Inflammatory macrophage treated with lipopolysaccharide for 4 hours (primary cell): ENCODE measurements at regions not wholly inside any gene's neighbourhood (a gene's known extent, or its start where the extent isn't known, plus 50 kb on each side); places are given as distances from the start of the nearest gene placed in this dataset.
A peak's percentile ranks its signal among the peaks of the same experiment; 100 is the strongest.

Source experiments
- DNase-seq: peaks from one replicate; pipeline ENCODE4 v3.0.0-alpha.2; 2020

DNA sequence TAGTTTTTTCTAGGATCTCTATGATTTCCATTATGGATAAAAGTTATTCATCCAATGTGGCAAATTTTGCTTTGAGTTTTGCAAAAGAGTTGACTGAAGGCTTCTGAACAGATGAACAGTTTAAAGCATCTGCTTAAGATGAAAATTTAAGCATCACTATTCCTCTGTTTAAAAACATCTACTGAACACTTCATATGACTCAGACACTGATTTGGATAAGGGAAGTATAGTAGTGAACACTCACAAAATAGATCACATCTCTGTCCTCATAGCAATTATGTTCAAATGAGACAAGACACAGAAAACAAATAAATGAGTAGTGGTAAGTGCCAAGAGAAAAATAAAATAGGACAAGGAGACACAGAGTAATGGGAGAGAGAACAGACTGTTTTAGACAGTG, 157.3 kb downstream of the MBL2 start:
- no peak for DNase-seq

DNA sequence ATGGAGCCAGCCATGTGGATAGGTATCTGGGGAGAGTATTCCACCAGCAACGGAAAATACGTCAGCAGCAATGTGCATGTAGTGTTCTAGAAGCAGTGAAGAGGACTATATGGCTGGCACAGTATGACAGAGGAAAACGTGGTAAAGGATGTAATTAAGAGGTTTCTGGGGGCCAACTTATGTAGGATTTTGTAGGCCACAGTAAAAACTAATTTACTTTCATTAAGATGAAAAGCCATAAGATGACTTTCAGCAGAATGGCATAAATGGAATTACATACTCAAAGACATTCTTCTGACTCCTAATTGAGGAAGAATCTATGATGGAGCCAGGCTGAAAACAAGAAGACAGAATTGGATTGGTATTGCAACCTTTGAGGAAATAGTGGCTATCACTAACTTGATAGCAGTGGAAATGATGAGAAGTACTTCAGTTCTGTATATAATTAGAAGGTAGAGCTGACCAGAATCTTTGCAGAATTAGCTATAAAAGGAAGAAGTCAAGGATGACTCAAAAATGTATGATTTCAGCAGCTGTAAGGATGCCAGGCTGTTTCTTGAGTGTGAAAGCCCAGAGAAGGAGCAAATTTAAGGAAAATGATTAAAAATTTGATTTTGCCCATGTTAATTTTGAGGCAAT, 156.7 kb downstream of the MBL2 start:
- DNase-seq: no peak

DNA sequence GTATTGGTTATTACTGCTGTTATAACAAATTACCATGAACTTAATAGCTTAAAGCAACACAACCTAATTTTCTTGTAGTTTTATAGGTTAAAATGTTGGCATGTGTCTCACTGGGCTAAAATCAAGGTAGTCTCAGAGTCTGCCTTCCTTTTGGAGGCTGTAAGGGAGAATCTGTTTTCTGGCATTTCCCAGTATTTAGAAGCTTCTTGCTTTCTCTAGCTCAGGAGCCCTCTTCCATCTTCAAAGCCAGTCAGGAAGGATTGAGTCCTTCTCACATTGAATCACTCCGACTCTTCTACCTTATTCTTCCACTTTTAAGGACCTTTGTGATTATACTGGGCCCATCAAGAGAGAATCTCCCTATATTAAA, 156.2 kb downstream of the MBL2 start:
- DNase-seq: no peak

DNA sequence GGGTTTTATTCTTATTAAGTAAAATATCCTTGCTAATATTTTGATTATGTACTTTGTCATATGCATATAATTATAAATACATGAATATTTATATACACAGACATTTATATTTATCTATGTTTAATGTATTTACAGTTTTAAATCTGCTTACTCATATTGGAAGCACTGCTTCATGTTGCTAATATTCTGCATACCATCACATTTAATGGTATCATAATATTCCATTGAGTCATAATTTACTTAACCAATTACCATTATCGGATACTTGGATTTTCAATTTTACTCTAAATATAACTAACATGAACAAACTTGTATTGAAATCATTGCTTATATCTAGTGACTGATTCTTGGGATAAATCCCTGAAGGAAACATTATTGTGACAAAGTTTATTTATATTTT, 155.2 kb downstream of the MBL2 start:
- no peak for DNase-seq

DNA sequence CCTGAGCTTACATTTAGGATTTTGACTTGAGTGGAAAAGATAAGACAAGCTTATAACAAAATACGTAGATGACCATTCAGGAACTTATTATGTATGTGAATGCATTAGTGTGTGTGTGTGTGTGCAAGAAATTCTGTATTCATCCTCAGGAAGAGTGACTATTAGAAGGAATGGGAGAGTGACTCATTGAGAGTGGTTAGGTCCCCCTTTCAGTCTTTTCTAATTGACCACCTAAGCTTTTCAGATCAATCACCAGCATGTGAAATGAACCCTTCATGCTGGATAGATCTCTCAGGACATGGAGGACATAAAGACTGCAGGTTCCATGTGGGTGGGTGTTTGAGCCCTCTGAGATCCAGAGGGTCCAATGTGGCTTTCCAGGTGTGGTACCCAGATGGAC, 153.5 kb downstream of the MBL2 start:
- no peak for DNase-seq

DNA sequence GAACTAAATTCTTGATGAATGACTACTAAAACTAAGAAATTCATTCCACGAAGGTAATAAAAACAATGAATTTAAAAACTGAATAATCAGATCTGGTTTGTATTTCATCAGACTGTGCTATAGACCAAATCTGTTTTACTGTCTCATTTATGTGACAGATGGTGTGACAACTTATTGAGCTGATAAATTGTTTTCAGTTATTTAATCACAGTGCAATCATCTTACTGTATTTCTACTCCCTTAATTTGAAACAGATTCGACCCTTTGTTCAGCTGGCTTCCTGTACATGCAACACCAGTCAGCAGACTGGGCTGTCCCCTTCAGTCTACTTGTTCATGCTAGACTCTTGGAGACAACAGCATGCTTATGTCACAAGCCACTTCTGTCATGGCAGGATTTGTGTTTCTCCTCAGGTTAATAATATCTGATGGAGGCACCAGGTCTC, 150.9 kb downstream of the MBL2 start:
- no peak for DNase-seq

DNA sequence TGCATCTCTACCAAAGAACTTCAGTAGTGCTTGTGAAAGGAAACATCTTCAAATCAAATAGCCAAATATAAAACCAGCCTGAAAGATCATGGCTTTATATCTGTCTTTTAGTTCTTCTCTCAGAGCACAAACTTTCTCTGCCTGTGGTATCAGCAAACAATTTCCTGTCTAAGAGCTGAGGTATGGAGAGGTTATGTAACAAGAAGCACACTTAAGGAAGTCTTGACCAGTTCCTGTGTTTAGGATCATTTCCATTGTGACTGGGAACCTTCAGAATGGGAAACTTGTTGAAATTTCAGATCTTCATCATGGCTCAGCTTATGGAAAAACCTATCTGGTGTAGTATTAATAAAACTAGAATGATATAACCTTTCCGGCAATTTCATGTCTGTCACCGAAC, 148.8 kb downstream of the MBL2 start:
- DNase-seq: no peak

DNA sequence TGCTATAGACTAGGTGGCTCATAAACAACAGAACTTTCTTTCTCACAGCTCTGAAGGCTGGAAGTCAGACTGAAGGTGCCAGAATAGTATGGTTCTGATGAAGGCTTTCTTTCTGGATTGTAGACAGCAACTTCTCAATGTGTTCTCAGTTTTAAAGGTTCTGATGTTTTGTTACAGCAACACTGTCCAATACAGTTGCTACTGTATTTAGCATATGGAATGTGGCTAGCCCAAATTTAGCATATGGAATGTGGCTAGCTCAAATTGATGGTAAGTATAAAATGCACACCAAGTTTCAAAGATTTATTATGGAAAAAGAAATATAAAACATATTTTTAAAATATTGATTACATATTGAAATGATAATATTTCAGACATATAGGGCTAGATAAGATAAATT, 145.3 kb downstream of the MBL2 start:
- DNase-seq: no peak

DNA sequence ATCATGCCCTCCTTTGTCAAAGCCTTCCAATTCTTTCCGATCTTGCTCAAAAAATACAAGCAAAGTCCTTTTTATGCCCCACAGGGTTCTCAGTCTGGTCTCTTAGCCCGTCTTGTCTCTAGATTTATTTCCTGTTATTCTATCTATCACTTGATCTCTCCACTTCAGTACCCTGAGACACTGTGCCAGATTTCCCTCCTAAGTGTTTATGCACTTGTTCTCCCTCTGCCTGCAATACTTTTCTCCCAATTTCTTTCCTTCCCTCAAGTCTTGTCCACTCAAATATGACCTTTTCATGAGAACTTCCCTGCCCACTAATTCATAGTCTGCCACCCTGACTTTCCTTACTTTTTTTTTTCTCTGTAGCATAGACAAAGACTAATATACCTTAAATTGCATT, 141.4 kb downstream of the MBL2 start:
- DNase-seq: no peak

DNA sequence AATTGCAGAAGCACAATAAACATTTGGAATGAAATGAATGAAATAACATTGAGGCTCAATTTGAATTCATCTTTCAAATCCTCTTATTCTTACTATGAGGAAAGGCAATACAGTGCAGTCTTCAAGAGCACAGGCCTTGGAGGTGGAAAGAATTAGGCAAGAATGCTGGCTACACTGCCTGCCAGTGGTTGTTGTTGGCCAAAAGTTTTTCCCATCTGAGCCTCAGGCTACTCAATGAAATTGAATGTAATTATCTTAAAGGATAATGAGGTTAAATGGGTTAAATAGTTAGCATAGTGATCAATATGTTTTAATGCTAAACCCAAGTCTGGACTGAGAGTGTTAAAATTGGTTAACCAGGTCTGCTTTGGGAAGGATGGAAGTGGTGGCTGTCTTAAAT, 140.9 kb downstream of the MBL2 start:
- DNase-seq: no peak

DNA sequence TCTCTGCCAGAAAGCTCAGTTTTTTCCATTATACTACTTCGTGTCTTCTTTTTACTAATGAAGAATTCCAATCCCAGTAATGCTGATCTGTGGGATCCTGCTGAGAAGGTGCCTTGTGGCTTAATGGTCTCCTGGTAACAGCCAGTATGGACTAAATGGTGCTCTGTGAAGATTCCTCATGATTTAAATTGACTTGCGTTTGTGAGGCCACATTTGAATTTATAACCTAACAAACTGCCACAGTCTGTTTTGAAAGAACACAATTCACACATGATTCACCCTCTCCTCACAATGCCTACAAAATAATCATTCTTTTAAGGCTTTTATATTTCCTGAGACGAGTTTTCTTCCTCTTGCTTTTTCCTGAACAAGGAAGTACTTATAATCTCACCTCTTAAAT, 140.0 kb downstream of the MBL2 start:
- no peak for DNase-seq

DNA sequence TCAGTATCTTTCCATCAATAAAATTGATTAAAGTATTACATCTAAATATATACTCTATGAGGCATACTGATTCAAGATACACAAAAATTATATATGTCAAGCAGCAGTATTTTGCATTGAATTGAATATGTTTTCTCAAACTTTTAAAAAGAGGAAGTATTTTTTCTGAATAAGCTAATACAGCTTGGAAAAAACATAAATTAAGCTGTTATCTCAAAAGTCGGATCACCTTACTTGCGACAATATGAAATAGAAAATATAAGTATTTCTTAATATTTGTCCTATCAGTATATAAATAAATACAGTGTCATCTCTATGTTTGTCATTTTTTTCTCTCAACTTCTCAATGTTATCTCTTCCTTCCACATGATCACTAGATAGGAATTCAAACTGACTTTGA, 139.3 kb downstream of the MBL2 start:
- DNase-seq: no peak

DNA sequence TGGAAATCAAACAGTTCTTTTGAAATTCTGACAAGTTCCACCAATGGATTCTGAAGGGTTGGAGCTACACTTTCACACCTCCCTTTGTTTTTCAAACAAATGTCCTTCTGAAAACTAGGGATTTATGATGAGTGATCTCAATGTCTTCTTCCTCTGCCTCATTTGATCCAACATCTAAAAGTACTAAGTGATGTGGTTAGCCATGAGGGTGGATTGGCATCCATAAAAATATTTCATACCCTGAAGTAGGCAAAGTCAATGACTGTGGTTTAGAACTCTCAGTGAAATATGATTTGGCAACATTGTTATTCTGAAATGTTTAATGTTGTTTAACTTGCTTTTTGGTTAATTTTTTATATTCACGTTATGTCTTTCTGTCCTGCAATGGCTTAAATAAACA, 136.9 kb downstream of the MBL2 start:
- no peak for DNase-seq

DNA sequence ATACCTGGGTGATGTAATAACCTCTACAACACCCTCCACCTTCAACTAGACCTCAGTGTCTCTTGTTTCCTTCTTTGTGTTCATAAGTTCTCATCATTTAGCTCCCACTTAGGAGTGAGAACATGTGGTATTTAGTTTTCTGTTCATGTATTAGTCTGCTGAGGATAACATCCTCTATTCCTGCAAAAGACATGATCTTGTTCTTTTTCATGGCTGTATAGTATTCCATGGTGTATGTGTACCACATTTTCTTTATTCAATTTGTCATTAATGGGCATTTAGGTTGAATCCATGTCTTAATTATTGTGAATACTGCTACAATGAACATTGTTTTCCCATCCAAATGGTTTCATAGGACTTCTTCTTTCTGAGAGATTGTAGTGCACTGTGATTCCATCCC, 135.7 kb downstream of the MBL2 start:
- no peak for DNase-seq

DNA sequence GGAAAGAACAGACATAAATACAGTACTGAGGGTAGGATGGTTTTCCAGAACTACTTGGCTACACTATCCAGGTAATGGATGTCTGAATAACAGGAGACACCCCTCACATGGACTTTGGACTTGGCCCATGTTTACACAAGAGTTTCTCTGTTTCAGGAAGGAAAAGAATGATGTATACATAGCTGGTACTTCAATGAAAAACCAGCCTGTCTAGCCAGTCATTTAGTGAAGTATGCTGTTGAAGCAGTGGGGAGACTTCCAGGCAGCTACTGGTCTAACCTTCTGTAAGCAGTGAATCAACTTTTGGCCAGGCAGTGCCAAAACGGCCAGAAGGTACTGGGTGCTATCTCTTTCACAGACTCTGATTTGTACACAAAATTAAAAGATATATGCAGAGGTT, 135.0 kb downstream of the MBL2 start:
- DNase-seq: no peak

DNA sequence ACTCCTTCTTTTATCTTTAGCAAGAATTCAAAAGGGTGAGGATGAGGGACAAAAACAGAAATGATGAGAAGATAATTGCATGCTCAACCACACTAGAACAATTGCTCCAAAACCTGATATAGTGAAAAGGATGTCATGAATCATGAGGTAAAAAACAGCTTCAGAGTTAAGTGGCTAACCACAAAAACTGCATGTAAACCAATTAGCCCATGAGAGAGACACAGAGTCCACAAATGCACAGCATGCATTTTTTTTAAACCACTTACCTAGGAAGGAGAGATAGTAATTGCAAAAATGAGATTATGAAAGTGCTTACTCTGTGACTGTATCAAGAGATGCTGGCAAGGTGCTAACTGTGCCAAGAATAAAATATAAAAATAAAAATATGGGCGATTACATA, 132.9 kb downstream of the MBL2 start:
- no peak for DNase-seq

DNA sequence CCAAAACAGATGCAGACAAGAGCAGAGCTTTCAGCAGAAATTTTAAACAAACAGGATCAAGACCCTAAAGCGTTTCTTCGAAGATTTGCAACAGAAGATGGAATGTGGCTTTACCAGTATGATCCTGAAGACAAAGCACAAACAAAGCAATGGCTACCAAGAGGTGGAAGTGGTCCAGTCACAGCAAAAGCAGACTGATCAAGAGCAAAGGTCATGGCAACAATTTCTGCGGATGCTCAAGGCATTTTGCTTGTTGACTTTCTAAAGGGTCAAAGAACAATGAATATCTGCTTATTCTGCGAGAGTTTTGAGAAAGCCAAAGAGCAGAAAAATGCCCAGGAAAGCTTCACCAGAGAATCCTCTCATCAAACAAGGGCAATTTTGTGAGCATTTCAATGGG, 130.4 kb downstream of the MBL2 start:
- no peak for DNase-seq

DNA sequence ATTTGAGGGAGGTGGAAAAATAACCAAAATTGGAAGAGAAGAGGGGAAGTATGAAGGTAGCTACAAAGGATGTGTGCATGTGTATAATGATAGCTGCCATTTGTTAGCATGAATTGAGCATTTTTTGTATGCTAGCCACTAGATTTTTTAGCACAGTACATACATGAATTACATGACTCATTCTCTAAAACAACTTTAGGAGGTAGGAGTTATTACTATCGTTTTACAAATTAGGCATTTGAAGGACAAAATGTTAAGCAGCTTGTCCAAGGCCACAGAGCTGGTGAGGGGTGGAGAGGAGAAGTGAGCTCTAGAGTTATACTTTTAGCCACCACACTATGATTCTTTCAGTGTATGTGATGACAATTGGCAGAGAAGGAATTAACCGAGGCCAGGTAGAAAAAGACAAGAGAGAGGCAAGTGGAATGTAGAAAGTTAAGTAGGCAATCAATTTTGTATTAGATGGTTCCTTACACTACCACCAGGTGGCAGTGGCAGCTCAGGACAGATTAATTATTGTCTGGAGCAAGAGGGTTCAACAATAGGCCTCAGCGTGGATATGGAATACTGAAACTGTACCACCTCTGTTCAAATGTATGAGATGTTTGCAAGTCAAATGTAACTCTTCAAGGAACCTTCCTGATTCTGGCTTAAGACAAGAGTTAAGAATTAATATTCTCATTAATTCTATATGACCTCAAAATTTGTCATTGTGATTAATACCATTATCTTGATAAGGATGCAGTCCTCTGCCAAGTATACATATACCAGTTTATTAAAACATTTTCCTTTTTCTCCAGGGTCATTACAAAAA, 128.0 kb downstream of the MBL2 start:
- DNase-seq: peak; percentile 44

DNA sequence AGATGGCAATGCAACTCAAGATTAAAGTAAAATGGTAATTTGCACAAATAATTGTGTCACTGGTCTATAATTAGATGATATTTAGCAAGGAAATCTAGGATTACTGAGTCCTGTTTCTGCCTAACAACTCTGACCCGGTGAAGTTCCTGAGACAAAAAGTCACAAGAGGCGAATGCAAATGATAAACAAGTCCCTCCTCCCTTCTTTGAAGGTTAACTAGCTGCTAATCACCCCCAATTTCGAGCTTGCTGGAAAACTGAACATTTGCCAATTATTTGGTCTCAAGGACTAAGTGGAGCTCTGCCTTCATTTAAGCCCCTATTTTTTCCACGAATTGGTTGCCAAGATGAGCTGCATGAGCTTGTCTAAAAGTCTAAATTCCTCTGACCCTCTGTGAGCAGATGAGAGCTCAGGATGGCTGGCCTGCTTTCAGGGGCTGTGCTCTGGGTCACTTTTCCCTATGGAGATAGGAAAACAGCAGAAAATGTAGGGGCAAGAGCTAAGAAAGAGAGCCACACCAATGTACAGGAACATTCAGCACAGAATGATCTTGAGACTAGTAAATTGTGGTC, 127.3 kb downstream of the MBL2 start:
- no peak for DNase-seq

DNA sequence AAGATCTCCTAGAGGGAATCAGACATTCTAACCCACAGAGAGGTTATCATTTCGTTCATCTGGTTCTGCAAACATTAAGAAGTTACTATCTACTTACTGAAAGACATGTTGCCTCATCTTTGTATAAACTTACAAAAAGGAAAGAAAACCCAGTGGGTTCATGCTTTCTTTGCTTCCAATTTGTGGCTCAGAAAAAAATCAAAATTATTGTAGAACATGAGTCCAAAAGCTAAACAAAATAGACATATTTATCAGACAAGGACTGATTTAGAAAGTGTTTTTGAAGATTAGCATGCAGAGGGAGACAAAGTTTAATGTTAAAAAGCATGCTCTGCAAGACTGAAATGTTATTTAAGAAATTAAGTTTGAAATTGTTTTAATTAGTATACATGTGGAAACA, 123.1 kb downstream of the MBL2 start:
- no peak for DNase-seq

DNA sequence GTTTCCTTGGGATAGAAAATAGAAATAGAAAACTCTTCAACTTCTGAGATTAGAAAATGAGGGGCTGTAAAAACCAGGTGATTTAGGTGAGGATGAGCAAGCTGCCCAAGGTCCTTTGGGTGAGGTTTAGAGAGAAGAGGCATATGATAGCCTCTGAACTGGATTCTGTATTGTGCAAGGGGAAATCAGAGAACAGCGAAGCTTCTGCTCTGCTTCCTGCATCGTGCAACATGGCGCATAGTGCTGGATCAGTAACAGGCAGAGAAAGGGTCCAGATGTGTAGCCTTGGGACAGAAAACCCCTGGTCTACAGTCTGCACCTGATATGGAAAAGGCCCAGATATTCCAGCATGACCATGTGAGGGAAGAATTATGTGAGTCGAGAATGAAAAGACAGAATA, 121.7 kb downstream of the MBL2 start:
- DNase-seq: no peak

DNA sequence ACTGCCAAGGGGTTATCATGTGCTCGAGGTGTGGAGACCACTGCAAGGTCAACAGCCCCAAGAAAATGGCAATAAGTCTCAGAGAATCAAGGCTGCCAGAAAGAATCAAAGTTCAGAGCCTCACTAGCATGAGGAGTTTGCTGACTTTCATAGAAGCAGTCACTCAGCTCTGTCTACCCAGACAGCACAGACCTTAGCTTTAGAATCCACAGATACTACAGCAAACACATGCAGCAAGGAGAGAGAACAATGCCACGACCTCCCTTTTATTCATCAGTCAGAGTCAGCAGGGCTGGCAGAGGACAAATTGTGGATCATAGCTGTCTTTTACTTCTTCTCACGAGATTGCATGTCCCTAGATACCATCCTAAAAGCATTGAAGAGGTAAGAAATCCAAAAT, 121.3 kb downstream of the MBL2 start:
- DNase-seq: no peak

DNA sequence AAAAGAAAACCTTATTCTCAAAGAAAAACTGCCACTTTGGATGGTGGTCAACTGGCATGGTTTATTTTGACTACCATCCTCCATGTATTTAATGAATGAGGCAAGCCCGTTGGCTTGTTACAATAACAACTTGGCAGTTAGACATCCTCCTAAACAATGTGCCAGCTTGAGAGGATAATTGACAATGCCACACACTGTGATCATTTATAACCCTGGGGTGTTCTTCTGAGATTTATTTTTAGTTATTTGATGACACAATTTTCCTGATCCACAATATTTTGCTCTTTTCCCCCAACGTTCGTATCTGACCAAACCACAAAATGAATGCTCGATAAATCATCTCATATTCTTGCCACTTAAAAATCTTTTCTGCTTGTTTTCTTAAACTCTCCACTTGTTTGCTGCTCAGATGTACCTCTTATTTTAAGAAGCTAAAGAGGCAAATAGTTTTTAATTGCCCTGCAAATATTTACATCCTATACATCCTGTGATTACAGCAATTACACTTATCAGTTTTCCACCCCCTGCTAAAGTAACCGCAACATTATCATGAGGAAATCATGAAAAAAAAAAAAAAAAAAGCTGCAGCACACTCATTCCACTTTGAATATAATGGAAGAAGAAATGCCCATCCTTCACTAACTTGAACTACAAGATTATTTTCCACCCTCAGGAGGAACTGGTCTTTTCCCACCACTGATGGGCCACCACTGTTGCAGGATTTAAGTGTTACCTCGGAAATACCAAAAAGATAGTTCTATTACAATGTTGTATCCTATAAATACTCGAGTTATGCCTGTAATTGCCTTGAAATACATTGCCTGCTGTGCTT, 119.9 kb downstream of the MBL2 start:
- no peak for DNase-seq
